ENCODE measurements at regions not wholly inside any gene's neighbourhood (a gene's known extent, or its start where the extent isn't known, plus 50 kb on each side); places are given as distances from the start of the nearest gene placed in this dataset.

DNA sequence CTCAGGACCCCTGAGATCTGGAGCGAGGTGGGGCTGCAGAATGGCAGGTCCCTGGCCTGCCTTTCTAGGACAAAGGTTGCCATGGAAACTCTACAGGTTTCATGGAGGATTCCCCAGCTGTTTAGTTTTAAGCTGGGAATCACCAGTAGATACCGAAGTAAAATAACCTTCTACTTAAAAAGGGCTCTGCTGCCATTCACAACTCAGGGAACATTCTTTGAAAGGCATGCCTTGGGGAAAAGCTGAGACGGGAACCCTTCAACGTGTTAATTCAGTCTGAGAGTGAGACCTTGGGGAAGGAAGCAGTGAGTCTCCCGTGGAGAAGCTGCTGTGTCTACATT lies 493.3 kb downstream of the BRD1 start:
- TF ChIP-seq, protein P1, sequence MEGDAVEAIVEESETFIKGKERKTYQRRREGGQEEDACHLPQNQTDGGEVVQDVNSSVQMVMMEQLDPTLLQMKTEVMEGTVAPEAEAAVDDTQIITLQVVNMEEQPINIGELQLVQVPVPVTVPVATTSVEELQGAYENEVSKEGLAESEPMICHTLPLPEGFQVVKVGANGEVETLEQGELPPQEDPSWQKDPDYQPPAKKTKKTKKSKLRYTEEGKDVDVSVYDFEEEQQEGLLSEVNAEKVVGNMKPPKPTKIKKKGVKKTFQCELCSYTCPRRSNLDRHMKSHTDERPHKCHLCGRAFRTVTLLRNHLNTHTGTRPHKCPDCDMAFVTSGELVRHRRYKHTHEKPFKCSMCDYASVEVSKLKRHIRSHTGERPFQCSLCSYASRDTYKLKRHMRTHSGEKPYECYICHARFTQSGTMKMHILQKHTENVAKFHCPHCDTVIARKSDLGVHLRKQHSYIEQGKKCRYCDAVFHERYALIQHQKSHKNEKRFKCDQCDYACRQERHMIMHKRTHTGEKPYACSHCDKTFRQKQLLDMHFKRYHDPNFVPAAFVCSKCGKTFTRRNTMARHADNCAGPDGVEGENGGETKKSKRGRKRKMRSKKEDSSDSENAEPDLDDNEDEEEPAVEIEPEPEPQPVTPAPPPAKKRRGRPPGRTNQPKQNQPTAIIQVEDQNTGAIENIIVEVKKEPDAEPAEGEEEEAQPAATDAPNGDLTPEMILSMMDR (IDR thresholded peaks at IDR 0.05; ENCODE audit: extremely low read depth, missing control alignments): no peak

DNA sequence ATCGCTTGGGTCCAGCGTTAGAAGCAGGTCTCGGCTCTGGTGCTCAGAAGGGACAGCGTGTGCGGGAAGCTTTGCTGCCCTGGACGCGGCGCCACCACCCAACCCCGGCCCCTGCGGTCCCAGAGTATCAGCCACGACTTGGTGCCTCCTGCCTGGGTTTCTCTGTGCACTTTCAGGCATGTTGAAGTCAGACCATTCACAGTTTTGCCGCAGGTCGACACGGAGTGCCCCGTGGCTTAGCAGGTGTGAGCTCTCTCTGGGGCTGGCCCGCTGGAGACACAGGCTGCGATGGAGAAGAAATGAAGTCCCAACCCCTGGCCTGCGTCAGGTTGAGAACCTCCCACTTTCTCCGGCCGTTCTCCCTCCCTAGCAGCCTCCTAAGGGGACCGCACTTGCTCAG lies 494.5 kb downstream of the BRD1 start:
- no peak for DNase-seq (ENCODE audit: low spot score)
- TF ChIP-seq, protein P1 (IDR thresholded peaks at IDR 0.05; ENCODE audit: extremely low read depth, missing control alignments): no peak

More for the DNA sequence above, 493.3 kb downstream of the BRD1 start:
- no peak for DNase-seq (ENCODE audit: low spot score)

DNA sequence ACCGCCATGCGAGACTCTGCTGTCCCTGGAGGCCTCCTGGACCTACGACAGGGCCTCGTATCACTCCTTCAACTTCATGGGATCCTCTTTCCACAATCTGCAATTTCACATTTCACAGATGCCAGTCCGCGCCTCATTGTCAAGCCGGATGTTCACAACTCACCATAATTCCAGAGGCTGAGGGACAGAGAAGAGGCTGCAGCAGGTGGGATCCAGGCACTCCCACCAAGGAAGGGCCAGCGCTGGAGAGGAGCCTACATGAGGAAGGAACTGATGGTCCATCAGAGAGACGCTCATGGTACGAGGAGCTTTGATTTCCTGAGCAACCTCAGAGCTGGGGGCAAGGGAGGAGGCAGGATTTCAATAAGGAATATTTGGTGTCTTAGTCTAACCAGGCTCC lies 495.0 kb downstream of the BRD1 start:
- no peak for DNase-seq (ENCODE audit: low spot score)
- TF ChIP-seq, protein P1 (IDR thresholded peaks at IDR 0.05; ENCODE audit: extremely low read depth, missing control alignments): no peak

DNA sequence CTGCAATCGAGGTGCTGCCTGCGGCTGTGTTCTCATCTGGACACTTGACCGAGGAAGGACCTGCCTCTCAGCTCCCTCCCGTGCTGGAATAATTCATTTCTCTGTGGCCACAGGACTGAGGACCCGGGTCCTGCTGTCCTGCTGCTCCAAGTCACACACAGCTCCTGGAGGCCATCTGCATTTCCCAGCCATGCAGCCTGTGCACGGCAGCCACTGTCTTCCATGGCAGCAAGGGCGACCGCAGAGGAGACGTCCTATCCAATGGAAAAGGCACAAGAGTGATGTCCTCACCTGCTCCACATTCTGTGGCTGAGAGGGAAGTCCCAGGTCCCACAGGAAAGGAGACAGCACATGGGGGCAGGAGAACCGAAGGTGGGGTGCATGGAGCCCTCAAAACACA lies 495.8 kb downstream of the BRD1 start:
- TF ChIP-seq, protein P1 (IDR thresholded peaks at IDR 0.05; ENCODE audit: extremely low read depth, missing control alignments): no peak
- no peak for DNase-seq (ENCODE audit: low spot score)

DNA sequence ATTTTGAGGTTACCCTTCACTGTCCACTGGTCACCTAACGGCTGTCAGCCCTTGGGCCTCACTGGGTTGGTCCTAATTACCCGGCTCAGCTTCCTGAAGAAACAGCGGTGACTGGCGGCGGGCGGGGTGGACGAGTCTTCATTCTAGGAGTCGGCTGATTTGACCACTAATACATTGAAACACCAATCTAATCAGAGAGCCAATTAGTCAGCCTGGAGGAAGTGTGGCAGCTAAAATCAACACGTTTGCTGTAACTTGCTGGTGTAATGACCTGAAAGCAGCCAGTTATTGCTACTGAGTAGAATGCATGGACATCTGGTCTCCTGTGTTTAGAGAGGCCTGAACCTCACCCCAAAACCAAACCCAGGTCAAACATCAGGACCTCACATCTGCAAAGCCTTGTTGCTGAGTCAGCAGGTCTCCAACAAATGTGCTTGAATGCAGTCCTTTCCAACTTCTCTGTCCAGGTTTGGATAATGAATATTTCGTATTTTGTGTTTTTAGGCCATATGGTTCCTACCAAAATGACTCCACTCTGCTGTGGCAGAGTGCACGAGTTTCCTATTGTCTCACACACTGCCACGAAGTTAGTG lies 496.4 kb downstream of the BRD1 start:
- no peak for DNase-seq (ENCODE audit: low spot score)
- TF ChIP-seq, protein P1 (IDR thresholded peaks at IDR 0.05; ENCODE audit: extremely low read depth, missing control alignments): no peak

DNA sequence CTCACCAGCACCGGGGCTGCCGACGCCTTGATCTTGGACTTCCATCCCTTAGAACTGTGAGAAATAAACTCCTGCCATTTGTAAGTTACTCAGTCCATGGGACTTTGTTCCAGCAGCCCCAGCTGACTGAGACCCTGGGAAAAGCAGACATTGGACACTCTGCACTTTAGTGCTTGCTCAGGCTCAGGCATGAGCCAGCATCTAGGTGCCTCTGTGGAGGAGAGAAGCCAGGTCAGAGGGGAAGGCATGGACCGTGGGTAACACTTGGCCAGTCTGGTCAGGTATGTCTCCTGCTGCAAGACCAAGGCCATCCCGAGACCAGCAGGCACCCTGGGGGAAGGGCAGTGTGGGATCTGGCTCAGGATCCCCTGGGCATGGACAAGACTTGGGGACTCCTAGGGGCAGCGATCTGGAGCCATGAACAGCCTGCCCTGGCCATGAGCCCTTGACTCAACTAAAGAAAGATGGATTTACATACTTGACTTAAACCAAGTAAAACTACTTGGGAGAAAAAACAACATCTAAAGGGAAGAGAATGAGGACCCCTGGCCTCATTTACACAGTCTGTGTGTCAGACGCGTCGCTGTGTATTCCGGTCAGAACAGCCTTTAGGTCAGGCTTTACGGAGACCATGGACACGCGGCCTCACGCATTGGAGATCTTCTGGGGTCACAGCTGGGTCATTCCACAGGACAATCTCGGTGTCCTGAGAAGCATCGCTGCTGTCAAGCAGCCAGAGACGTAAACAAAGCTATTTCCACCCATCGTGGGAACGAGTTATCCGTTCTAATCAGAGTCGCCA lies 497.1 kb downstream of the BRD1 start:
- TF ChIP-seq, protein P1 (IDR thresholded peaks at IDR 0.05; ENCODE audit: extremely low read depth, missing control alignments): no peak
- peak; percentile 4 for DNase-seq (ENCODE audit: low spot score)

DNA sequence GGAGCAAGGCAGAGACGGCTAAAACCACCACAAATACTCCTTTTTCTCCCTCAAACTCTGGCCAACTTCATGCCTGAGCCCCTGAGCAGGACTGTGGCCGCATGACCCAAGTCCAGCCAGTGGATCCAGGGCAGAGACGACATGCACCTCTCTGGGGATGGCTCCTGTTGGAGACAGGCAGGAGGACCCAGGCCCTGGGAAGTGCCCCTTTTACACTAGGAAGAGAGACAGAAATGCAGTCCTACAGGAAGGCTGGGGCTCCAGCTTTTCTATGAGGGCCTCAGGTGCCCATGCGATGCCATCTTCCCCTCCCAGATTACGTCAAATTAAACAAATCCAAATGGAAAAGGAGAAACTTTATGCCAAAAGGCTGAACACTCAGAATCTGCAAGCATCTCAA lies 498.0 kb downstream of the BRD1 start:
- DNase-seq (ENCODE audit: low spot score): peak; percentile 4
- TF ChIP-seq, protein P1 (IDR thresholded peaks at IDR 0.05; ENCODE audit: extremely low read depth, missing control alignments): no peak

Data from GM20000 (cell line).